AG04449 (cell line): ENCODE measurements at regions not wholly inside any gene's neighbourhood (a gene's known extent, or its start where the extent isn't known, plus 50 kb on each side); places are given as distances from the start of the nearest gene placed in this dataset.

Experiments
- CTCF ChIA-PET: fragments of 350-600 bp; formaldehyde crosslinking; extraction: SDS; loops from one replicate; lab custom pipeline; 2021; ENCODE audit warnings: antibody characterized with exemption; lab: Yijun Ruan, JAX
- POLR2A ChIA-PET: fragments of 400-600, 350-600 bp; formaldehyde crosslinking; extraction: SDS; loops from one replicate; lab custom pipeline; 2020; ENCODE audit warnings: antibody characterized with exemption, inconsistent platforms; lab: Yijun Ruan, JAX
- DNase-seq: peaks from one replicate; pipeline ENCODE4 v3.0.0-alpha.2; 2010; ENCODE audit warnings: low read depth, low spot score
- H3K4me3 ChIP-seq: 2 replicates; pipeline ENCODE4 v1.5.1; 2011; ENCODE audit warnings: low read depth, mild to moderate bottlenecking, control low read depth, low read length
- TF ChIP-seq, protein P1 (sequence below): IDR thresholded peaks from one replicate; pipeline ENCODE4 v1.5.1; 2011; ENCODE audit warnings: mild to moderate bottlenecking, moderate library complexity, low read length, control low read depth, inconsistent platforms; ENCODE audit not compliant: insufficient read depth; ENCODE audit errors: missing control alignments

DNA sequence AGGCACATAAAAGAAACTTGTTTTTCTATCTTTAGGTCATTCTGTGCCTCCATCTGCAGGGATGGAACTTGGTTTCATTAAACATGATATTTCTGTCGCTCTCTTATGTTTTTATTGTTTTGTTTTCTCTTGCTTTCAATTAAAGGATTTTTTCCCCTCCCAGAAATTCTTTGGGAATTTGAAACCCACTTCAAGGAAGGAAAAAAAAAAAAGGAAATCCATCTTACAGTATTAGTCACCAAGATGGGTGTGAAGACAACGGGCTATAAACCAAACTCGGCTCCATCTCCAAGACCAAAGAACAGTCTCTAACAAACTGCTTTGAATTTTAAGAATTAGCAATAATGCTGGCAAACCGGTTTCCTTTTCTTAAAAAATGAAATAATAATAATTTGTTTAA lies 244.1 kb downstream of the BCL11A start:
- TF ChIP-seq, protein P1, sequence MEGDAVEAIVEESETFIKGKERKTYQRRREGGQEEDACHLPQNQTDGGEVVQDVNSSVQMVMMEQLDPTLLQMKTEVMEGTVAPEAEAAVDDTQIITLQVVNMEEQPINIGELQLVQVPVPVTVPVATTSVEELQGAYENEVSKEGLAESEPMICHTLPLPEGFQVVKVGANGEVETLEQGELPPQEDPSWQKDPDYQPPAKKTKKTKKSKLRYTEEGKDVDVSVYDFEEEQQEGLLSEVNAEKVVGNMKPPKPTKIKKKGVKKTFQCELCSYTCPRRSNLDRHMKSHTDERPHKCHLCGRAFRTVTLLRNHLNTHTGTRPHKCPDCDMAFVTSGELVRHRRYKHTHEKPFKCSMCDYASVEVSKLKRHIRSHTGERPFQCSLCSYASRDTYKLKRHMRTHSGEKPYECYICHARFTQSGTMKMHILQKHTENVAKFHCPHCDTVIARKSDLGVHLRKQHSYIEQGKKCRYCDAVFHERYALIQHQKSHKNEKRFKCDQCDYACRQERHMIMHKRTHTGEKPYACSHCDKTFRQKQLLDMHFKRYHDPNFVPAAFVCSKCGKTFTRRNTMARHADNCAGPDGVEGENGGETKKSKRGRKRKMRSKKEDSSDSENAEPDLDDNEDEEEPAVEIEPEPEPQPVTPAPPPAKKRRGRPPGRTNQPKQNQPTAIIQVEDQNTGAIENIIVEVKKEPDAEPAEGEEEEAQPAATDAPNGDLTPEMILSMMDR, result no peak
- POLR2A ChIA-PET, result no interaction called here

DNA sequence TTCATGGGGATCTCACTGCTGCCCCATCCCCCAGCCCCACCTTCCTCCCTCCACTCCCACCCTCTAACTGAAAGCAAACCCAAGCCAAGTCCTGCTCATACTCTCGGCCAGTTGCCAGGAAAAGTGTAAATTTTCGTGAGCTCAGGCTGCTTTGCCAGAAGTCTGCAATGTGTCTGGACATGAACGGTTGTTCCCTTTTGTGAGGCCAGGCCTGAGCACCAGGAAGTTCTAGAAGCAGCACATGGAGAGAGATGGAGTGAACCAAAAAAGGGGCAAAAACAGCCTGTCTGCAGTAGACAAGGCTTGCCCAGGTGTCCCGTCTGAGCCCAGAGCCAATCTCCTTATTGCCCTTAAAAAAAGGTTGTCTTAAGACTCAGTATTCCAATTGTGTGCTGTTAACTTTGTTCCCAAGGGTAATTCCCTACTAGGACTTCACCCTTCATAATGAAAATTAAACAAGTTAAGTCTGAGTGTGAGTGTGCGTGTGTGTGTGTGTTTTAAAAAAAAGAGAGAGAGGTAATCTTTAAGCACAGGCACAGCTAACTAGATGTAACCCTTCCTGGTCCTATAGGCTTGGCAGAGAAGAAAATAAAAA lies 247.1 kb downstream of the BCL11A start:
- POLR2A ChIA-PET, result no interaction called here
- no peak overlapping the region for H3K4me3 ChIP-seq
- TF ChIP-seq, protein P1, result no peak
- DNase-seq, result no peak
- CTCF ChIA-PET, result no interaction called here

More for the DNA sequence above, 244.1 kb downstream of the BCL11A start:
- CTCF ChIA-PET, result no interaction called here
- no peak overlapping the region for H3K4me3 ChIP-seq
- DNase-seq, result no peak

GRCh38 chr2:60303680-60304079 lies 249.8 kb downstream of the BCL11A start:
- no peak overlapping the region for H3K4me3 ChIP-seq
- ChIA-PET CTCF (interaction anchor here (1.3 kb wide), 1 partner anchor 246 kb away, joined by 3 read pairs; no protein-coding TSS in a partner anchor), POLR2A (no interaction called here)
- TF ChIP-seq, protein P1, result no peak
- no peak for DNase-seq

- CTCF ChIA-PET, result interaction anchor here (1.3 kb wide), 1 partner anchor 248 kb away, joined by 3 read pairs; no protein-coding TSS in a partner anchor
- TF ChIP-seq, protein P1, result no peak
- H3K4me3 ChIP-seq, result no peak overlapping the region
- DNase-seq, result no peak
- POLR2A ChIA-PET, result no interaction called here
Observed at GRCh38 chr2:60302377-60303126, 250.9 kb downstream of the BCL11A start.

DNA sequence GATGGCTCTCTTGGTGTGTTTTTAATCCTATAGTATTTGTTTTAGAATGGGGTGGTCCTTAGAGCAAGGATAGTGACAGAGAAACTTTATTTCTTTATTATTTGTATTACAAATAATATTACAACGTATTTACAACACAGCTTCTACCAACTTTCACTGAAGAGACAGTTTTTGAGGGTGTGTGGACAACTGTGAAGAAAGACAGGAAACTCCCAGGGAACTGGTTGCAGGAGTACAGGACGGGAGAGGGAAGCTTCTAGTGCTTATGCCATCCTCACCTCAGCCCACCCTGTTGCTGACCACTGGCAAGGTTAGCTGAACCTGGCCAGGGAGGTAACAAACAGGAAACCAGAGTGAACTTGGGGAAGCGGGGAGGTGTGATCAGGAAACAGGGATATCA lies 251.7 kb downstream of the BCL11A start:
- DNase-seq, result no peak
- ChIA-PET POLR2A (no interaction called here), CTCF (no interaction called here)
- H3K4me3 ChIP-seq, result no peak overlapping the region
- TF ChIP-seq, protein P1, result no peak

DNA sequence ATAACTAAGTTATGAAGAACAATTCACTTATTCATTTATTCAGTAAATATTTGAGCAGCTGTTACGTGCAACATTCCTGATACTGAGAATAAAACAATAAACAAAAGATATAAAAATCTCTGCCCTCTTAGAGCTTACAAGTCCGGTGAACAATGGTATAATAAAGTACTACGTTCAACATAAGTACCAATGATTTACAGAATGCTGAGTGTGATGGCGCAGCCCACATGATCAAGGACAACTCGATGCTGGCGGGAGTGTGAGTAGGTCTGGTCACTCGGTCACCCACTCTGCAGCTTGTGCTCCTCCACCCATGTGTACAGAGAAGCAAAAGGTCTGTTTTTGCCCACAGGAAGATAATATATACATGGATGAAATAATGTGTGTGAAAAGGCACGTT lies 254.3 kb downstream of the BCL11A start:
- ChIA-PET POLR2A (no interaction called here), CTCF (no interaction called here)
- TF ChIP-seq, protein P1, result no peak
- DNase-seq, result no peak
- no peak overlapping the region for H3K4me3 ChIP-seq
